HepG2 (cell line): ENCODE measurements at regions not wholly inside any gene's neighbourhood (a gene's known extent, or its start where the extent isn't known, plus 50 kb on each side); places are given as distances from the start of the nearest gene placed in this dataset.
A peak's percentile ranks its signal among the peaks of the same experiment; 100 is the strongest.

Experiments
- ARID2 ChIP-seq: sonication (generic); formaldehyde crosslinking; IDR thresholded peaks from 2 replicates; pipeline ENCODE4 v1.8.1; 2022; ENCODE audit warnings: mild to moderate bottlenecking, missing genetic modification reagents, borderline replicate concordance
- CC2D1A ChIP-seq: sonication (generic); formaldehyde crosslinking; IDR thresholded peaks from 2 replicates; pipeline ENCODE4 v1.8.1; 2023; ENCODE audit warnings: mild to moderate bottlenecking, missing genetic modification reagents
- DPF2 ChIP-seq: sonication (generic); formaldehyde crosslinking; IDR thresholded peaks from 2 replicates; pipeline ENCODE4 v1.4.0; 2020; ENCODE audit warnings: mild to moderate bottlenecking, low read depth, missing genetic modification reagents, borderline replicate concordance
- FOXA1 ChIP-seq, 2 experiments: fragments of 450-650 bp in 1 of 2; sonication (generic) in 1 of 2; formaldehyde crosslinking in 1 of 2; IDR thresholded peaks; 2 replicates each; pipeline versions ENCODE4 v1.4.0 to v1.6.1; 2016 to 2020; ENCODE audit warnings: missing genetic modification reagents in 1 of 2
- NR2F1 ChIP-seq, 2 experiments: fragments of 450-650 bp in 1 of 2; formaldehyde crosslinking in 1 of 2; IDR thresholded peaks; 2 replicates each; pipeline versions ENCODE4 v1.5.0 to v1.6.1; 2016 to 2020; ENCODE audit warnings: mild to moderate bottlenecking in 1 of 2, missing compliant biosample characterization in 1 of 2, missing genetic modification reagents in 1 of 2, moderate library complexity in 1 of 2
- PCBP1 ChIP-seq: fragments of 200-400 bp; formaldehyde crosslinking; IDR thresholded peaks from 2 replicates; pipeline ENCODE4 v1.6.1; 2017; ENCODE audit warnings: mild to moderate bottlenecking, low read depth, low read length, borderline replicate concordance
- RAD51 ChIP-seq: fragments of 450-650 bp; IDR thresholded peaks from 2 replicates; pipeline ENCODE4 v1.6.1; 2016; ENCODE audit warnings: borderline replicate concordance
- RFXANK ChIP-seq: IDR thresholded peaks from 2 replicates; pipeline ENCODE4 v1.6.1; 2016
- SOX5 ChIP-seq: IDR thresholded peaks from 2 replicates; pipeline ENCODE4 v1.6.1; 2016; ENCODE audit warnings: borderline replicate concordance
- TFE3 ChIP-seq: IDR thresholded peaks from 2 replicates; pipeline ENCODE4 v1.6.1; 2016
- ZNF451 ChIP-seq: sonication (generic); formaldehyde crosslinking; IDR thresholded peaks from 2 replicates; pipeline ENCODE4 v1.5.0; 2020; ENCODE audit warnings: mild to moderate bottlenecking, missing genetic modification reagents
- ZNF605 ChIP-seq: sonication (generic); formaldehyde crosslinking; IDR thresholded peaks from 2 replicates; pipeline ENCODE4 v1.8.0; 2022; ENCODE audit warnings: mild to moderate bottlenecking, missing genetic modification reagents
- ZNF749 ChIP-seq: sonication (generic); formaldehyde crosslinking; IDR thresholded peaks from 2 replicates; pipeline ENCODE4 v1.8.0; 2022; ENCODE audit warnings: mild to moderate bottlenecking, missing genetic modification reagents, moderate library complexity, borderline replicate concordance
- ZSCAN5A ChIP-seq: sonication (generic); formaldehyde crosslinking; IDR thresholded peaks from 2 replicates; pipeline ENCODE4 v1.8.0; 2022; ENCODE audit warnings: mild to moderate bottlenecking, missing genetic modification reagents, borderline replicate concordance
- TF ChIP-seq, protein P1 (sequence below): sonication (generic); formaldehyde crosslinking; IDR thresholded peaks from 2 replicates; pipeline ENCODE4 v1.5.0; 2020; ENCODE audit warnings: missing genetic modification reagents, mild to moderate bottlenecking, borderline replicate concordance
- TF ChIP-seq, protein P2 (sequence below): sonication (generic); formaldehyde crosslinking; IDR thresholded peaks from 2 replicates; pipeline ENCODE4 v1.5.0; 2020; ENCODE audit warnings: missing genetic modification reagents
- TF ChIP-seq, protein P3 (sequence below): IDR thresholded peaks from 2 replicates; pipeline ENCODE4 v1.4.0; 2020; ENCODE audit warnings: mild to moderate bottlenecking, missing genetic modification reagents
- TF ChIP-seq, protein P4 (sequence below): sonication (generic); formaldehyde crosslinking; IDR thresholded peaks from 2 replicates; pipeline ENCODE4 v1.5.1; 2020; ENCODE audit warnings: missing genetic modification reagents, mild to moderate bottlenecking, borderline replicate concordance

DNA sequence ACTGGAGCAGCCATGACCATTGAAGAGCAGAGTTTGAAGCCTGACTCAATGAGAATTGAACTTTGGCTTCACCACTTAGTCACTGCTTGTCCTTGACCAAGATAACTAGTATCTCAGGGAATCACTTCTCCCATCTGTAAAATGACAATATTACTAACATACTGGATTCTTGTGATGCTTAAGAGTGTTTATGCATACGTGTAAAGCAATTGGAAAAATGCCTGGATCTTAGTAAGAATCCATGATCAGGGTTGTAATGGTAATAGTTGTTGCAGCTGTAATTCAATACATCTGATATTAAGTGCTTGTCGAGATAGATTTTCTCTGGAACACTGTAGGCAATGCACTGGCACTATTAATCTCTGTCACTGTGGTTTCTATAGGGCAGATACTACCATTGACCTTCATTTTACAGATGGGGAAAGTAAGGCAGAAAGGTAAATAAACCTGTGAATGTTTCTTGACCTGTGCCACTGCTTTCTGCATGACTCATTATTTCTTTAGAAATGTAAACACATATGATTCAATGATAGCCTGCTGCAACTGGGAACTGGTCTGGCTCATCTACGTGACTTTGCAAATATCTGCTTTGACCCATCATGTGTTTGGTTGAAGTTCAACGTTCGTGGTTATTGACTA lies 662.5 kb downstream of the PLA2G4A start (continued):
- TF ChIP-seq FOXA1 (IDR thresholded peaks at IDR 0.05) (no peak), FOXA1 (CRISPR knock-in tag; IDR thresholded peaks at IDR 0.05) (0 out of 2 replicates have a peak, but pooled peaks have one; percentile 8), SOX5 (CRISPR knock-in tag) (no peak), CC2D1A (no peak), DPF2 (CRISPR knock-in tag) (no peak), ZNF605 (CRISPR knock-in tag) (no peak), ARID2 (CRISPR knock-in tag) (no peak), TFE3 (CRISPR knock-in tag) (0 out of 2 replicates have a peak, but pooled peaks have one; percentile 41), ZNF749 (CRISPR knock-in tag) (no peak), ZNF451 (CRISPR knock-in tag) (no peak), PCBP1 (no peak), NR2F1 (CRISPR knock-in tag; IDR thresholded peaks at IDR 0.05) (peak in 1 of 2 experiments; percentile 78; a peak in 2 of 4 replicates), ZSCAN5A (CRISPR knock-in tag) (no peak), RFXANK (CRISPR knock-in tag) (no peak), RAD51 (no peak)
- TF ChIP-seq, protein P1, sequence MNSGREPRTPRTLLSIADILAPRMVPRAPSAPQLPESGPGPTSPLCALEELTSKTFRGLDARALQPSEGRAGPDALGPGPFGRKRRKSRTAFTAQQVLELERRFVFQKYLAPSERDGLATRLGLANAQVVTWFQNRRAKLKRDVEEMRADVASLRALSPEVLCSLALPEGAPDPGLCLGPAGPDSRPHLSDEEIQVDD (CRISPR knock-in tag): no peak
- TF ChIP-seq, protein P2, sequence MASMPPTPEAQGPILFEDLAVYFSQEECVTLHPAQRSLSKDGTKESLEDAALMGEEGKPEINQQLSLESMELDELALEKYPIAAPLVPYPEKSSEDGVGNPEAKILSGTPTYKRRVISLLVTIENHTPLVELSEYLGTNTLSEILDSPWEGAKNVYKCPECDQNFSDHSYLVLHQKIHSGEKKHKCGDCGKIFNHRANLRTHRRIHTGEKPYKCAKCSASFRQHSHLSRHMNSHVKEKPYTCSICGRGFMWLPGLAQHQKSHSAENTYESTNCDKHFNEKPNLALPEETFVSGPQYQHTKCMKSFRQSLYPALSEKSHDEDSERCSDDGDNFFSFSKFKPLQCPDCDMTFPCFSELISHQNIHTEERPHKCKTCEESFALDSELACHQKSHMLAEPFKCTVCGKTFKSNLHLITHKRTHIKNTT (CRISPR knock-in tag): no peak
- TF ChIP-seq, protein P3, sequence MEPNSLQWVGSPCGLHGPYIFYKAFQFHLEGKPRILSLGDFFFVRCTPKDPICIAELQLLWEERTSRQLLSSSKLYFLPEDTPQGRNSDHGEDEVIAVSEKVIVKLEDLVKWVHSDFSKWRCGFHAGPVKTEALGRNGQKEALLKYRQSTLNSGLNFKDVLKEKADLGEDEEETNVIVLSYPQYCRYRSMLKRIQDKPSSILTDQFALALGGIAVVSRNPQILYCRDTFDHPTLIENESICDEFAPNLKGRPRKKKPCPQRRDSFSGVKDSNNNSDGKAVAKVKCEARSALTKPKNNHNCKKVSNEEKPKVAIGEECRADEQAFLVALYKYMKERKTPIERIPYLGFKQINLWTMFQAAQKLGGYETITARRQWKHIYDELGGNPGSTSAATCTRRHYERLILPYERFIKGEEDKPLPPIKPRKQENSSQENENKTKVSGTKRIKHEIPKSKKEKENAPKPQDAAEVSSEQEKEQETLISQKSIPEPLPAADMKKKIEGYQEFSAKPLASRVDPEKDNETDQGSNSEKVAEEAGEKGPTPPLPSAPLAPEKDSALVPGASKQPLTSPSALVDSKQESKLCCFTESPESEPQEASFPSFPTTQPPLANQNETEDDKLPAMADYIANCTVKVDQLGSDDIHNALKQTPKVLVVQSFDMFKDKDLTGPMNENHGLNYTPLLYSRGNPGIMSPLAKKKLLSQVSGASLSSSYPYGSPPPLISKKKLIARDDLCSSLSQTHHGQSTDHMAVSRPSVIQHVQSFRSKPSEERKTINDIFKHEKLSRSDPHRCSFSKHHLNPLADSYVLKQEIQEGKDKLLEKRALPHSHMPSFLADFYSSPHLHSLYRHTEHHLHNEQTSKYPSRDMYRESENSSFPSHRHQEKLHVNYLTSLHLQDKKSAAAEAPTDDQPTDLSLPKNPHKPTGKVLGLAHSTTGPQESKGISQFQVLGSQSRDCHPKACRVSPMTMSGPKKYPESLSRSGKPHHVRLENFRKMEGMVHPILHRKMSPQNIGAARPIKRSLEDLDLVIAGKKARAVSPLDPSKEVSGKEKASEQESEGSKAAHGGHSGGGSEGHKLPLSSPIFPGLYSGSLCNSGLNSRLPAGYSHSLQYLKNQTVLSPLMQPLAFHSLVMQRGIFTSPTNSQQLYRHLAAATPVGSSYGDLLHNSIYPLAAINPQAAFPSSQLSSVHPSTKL: peak; percentile 66
- TF ChIP-seq, protein P4, sequence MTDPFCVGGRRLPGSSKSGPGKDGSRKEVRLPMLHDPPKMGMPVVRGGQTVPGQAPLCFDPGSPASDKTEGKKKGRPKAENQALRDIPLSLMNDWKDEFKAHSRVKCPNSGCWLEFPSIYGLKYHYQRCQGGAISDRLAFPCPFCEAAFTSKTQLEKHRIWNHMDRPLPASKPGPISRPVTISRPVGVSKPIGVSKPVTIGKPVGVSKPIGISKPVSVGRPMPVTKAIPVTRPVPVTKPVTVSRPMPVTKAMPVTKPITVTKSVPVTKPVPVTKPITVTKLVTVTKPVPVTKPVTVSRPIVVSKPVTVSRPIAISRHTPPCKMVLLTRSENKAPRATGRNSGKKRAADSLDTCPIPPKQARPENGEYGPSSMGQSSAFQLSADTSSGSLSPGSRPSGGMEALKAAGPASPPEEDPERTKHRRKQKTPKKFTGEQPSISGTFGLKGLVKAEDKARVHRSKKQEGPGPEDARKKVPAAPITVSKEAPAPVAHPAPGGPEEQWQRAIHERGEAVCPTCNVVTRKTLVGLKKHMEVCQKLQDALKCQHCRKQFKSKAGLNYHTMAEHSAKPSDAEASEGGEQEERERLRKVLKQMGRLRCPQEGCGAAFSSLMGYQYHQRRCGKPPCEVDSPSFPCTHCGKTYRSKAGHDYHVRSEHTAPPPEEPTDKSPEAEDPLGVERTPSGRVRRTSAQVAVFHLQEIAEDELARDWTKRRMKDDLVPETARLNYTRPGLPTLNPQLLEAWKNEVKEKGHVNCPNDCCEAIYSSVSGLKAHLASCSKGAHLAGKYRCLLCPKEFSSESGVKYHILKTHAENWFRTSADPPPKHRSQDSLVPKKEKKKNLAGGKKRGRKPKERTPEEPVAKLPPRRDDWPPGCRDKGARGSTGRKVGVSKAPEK (CRISPR knock-in tag): no peak
